CD4-positive, alpha-beta T cell (primary cell): ENCODE measurements at regions not wholly inside any gene's neighbourhood (a gene's known extent, or its start where the extent isn't known, plus 50 kb on each side); places are given as distances from the start of the nearest gene placed in this dataset.

Source experiments
- ATAC-seq: fragments of 200-7000 bp; cut with Tn5 transposase; one replicate; pipeline ENCODE4 v1.10.0; 2022; ENCODE audit warnings: mild to moderate bottlenecking; ENCODE audit not compliant: poor library complexity
- CTCF ChIA-PET: fragments of 350-600 bp; sonication (Branson Sonifier 250); formaldehyde crosslinking; loops from one replicate; lab custom pipeline; 2021; ENCODE audit warnings: antibody characterized with exemption, inconsistent platforms; lab: Charles Lee
- POLR2A ChIA-PET: fragments of 350-600 bp; sonication (Branson Sonifier 250); formaldehyde crosslinking; loops from one replicate; lab custom pipeline; 2021; ENCODE audit warnings: antibody characterized with exemption, inconsistent platforms; lab: Charles Lee
- DNase-seq, 14 experiments: peaks; one replicate each; pipeline ENCODE4 v3.0.0-alpha.2; 2013 to 2020; ENCODE audit warnings: mixed read lengths in 2 of 14
- H3K27ac ChIP-seq, 2 donors: one replicate each; pipeline versions ENCODE4 v1.5.1 to v1.7.0; 2013; ENCODE audit warnings: low read length in 2 of 2, low read depth in 1 of 2, mild to moderate bottlenecking in 1 of 2
- H3K27me3 ChIP-seq, 2 experiments: 1 replicate in 1 of 2; 2 replicates in 1 of 2; pipeline versions ENCODE4 v1.6.1 to v1.7.0; 2013; ENCODE audit warnings: low read length in 2 of 2, control low read depth in 1 of 2, mild to moderate bottlenecking in 1 of 2, moderate library complexity in 1 of 2; ENCODE audit not compliant: insufficient read depth in 2 of 2, control insufficient read depth in 1 of 2
- H3K36me3 ChIP-seq: one replicate; pipeline ENCODE4 v1.6.1; 2013; ENCODE audit warnings: low read length, control low read depth; ENCODE audit not compliant: insufficient read depth
- H3K4me1 ChIP-seq: one replicate; pipeline ENCODE4 v1.6.1; 2013; ENCODE audit warnings: low read length, control low read depth; ENCODE audit not compliant: insufficient read depth
- H3K4me3 ChIP-seq: one replicate; pipeline ENCODE4 v1.5.1; 2013; ENCODE audit warnings: mild to moderate bottlenecking, low read length, moderate library complexity
- H3K9me3 ChIP-seq, 2 experiments: 1 replicate in 1 of 2; 2 replicates in 1 of 2; pipeline versions ENCODE4 v1.6.1 to v1.7.0; 2013; ENCODE audit warnings: low read length in 2 of 2, mild to moderate bottlenecking in 2 of 2, control low read depth in 1 of 2, moderate library complexity in 1 of 2; ENCODE audit not compliant: control insufficient read depth in 1 of 2, insufficient read depth in 1 of 2
- H3K27ac Mint-ChIP-seq: one replicate; pipeline ENCODE4 v1.8.0; 2020; ENCODE audit warnings: mixed read lengths
- H3K27me3 Mint-ChIP-seq: one replicate; pipeline ENCODE4 v1.8.0; 2021; ENCODE audit warnings: mixed read lengths
- H3K36me3 Mint-ChIP-seq: one replicate; pipeline ENCODE4 v1.8.0; 2021; ENCODE audit warnings: low read depth, mixed read lengths
- H3K4me1 Mint-ChIP-seq: one replicate; pipeline ENCODE4 v1.8.0; 2021; ENCODE audit warnings: low read depth, mixed read lengths
- H3K4me3 Mint-ChIP-seq: one replicate; pipeline ENCODE4 v1.8.0; 2020; ENCODE audit warnings: mild to moderate bottlenecking, mixed read lengths
- H3K9me3 Mint-ChIP-seq: one replicate; pipeline ENCODE4 v1.8.0; 2020; ENCODE audit warnings: mixed read lengths
- intact Hi-C, 2 experiments: fragments of 100-400 bp; cut with DNase I in 1 of 2; cut with micrococcal nuclease in 1 of 2; formaldehyde crosslinking; loops; one replicate each; pipeline versions ENCODE4 v1.15.1 to v1.9.0; 2023 to 2025; cut with DNase I, micrococcal nuclease
- TF ChIP-seq, protein P1 (sequence below): fragments of 200-600 bp; IDR thresholded peaks from one replicate; pipeline ENCODE4 v1.8.0; 2022; ENCODE audit warnings: antibody characterized with exemption, mild to moderate bottlenecking

DNA sequence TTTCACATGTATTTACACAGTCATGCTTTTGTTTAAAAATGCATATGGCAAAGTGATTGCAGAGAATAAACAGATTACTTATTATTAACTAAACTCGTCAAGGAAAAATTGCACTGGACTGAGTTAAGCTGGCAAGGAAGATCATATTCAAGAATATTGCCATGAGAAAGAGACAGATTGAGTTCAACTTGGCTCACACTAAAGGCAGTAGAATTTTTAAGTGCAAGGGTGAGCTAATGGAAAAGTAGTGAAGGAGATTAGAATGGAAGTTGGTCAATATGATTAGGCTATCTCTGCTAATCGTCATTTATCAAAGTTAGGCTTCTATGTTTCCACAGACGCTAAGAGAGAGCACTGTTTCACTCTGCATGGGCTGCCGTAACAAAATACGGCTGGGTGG is 557.6 kb downstream of the PRR16 start:
- no peaks in the 10 kb centered on the region for H3K36me3 Mint-ChIP-seq
- H3K27ac ChIP-seq, result no peak overlapping the region
- no peaks in the 10 kb centered on the region for H3K9me3 ChIP-seq
- no peak overlapping the region for H3K27ac Mint-ChIP-seq
- no peaks in the 10 kb centered on the region for H3K4me1 ChIP-seq
- no peak for DNase-seq
- H3K27me3 Mint-ChIP-seq, result no peaks in the 10 kb centered on the region
- H3K9me3 Mint-ChIP-seq, result peaks cover 7% of the 10 kb centered on the region
- TF ChIP-seq, protein P1, sequence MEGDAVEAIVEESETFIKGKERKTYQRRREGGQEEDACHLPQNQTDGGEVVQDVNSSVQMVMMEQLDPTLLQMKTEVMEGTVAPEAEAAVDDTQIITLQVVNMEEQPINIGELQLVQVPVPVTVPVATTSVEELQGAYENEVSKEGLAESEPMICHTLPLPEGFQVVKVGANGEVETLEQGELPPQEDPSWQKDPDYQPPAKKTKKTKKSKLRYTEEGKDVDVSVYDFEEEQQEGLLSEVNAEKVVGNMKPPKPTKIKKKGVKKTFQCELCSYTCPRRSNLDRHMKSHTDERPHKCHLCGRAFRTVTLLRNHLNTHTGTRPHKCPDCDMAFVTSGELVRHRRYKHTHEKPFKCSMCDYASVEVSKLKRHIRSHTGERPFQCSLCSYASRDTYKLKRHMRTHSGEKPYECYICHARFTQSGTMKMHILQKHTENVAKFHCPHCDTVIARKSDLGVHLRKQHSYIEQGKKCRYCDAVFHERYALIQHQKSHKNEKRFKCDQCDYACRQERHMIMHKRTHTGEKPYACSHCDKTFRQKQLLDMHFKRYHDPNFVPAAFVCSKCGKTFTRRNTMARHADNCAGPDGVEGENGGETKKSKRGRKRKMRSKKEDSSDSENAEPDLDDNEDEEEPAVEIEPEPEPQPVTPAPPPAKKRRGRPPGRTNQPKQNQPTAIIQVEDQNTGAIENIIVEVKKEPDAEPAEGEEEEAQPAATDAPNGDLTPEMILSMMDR, result no peak
- ChIA-PET POLR2A (no interaction called here), CTCF (no interaction called here)
- H3K4me3 ChIP-seq, result no peak overlapping the region
- H3K4me1 Mint-ChIP-seq, result no peaks in the 10 kb centered on the region
- ATAC-seq, result no peak
- intact Hi-C loops, result no loop called here
- no peaks in the 10 kb centered on the region for H3K36me3 ChIP-seq
- H3K27me3 ChIP-seq, result no peaks in the 10 kb centered on the region
- no peak overlapping the region for H3K4me3 Mint-ChIP-seq

DNA sequence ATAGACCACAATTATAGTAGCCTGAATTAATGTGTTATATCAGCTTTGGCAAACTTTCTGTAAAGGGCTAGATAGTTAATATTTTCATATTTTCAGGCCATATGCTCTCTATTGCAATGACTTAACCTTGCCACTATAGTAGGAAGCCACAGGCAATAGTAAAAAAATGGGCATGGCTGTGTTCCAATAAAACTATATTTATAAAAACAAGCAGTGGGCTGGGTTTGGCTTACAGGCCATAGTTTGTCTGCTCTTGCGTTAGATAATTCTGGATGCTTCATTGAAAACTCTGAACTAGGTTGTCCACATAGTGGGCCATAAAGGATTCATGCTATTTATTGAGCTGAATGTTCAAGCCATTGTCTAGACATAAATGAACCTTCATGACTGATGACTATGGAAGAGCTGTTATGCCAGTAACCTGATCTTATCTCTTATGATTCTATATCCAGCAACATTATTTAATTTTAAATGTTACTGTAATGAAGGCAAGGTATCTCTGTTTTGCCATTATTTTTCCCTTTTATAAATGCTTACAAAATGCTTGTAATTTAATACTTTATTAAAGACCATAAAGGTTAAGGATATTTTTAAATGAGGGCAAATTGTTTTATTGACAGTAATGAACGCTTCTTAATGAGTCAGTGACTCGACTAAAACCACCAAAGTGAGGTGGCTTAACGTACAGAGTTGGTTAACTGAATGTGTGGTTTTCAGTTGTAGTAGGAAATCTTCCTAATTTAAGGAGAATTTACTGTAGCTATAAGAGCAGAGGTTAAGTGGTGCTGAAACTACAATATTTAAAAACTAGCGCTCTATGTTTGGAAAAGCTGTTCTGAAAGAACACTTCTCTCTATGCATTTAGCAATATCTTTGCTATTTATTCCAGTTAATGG is 560.6 kb downstream of the PRR16 start:
- ATAC-seq (no peak), DNase-seq (no peak)
- intact Hi-C loops, result no loop called here
- H3K36me3 ChIP-seq, result no peaks in the 10 kb centered on the region
- no peaks in the 10 kb centered on the region for H3K36me3 Mint-ChIP-seq
- H3K4me3 ChIP-seq, result no peak overlapping the region
- no peaks in the 10 kb centered on the region for H3K4me1 Mint-ChIP-seq
- no peaks in the 10 kb centered on the region for H3K9me3 ChIP-seq
- CTCF ChIA-PET, result no interaction called here
- no peak overlapping the region for H3K4me3 Mint-ChIP-seq
- H3K27ac Mint-ChIP-seq, result no peak overlapping the region
- no peak overlapping the region for H3K27ac ChIP-seq
- H3K9me3 Mint-ChIP-seq, result peaks cover 11% of the 10 kb centered on the region
- POLR2A ChIA-PET, result no interaction called here
- no peaks in the 10 kb centered on the region for H3K4me1 ChIP-seq
- no peaks in the 10 kb centered on the region for H3K27me3 ChIP-seq
- H3K27me3 Mint-ChIP-seq, result no peaks in the 10 kb centered on the region
- TF ChIP-seq, protein P1, result no peak

DNA sequence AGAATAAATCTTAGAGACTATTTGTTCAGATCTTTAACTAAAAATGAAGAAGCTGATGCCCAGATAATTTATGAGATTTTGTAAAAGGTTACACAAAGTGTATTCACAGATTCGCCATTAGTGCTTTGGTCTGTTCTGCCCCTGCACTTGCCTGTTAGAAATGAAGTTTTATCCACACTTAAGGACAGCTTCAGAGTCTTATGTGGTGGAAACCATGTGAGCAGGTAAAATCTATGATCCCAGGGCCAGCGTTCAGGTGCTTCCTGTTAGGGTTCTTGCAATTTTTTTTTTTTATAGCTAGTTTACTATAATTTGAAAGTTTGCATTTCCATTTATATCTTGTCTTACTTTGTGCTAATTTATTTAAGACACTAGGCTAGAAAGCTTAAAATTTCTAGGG is 561.6 kb downstream of the PRR16 start:
- POLR2A ChIA-PET, result no interaction called here
- Histone ChIP-seq H3K27ac (no peak overlapping the region), H3K9me3 (no peaks in the 10 kb centered on the region), H3K27me3 (no peaks in the 10 kb centered on the region), H3K4me1 (no peaks in the 10 kb centered on the region), H3K36me3 (no peaks in the 10 kb centered on the region), H3K4me3 (no peak overlapping the region)
- H3K4me3 Mint-ChIP-seq, result no peak overlapping the region
- no peaks in the 10 kb centered on the region for H3K36me3 Mint-ChIP-seq
- no peak overlapping the region for H3K27ac Mint-ChIP-seq
- CTCF ChIA-PET, result no interaction called here
- no peaks in the 10 kb centered on the region for H3K4me1 Mint-ChIP-seq
- DNase-seq (no peak), ATAC-seq (no peak)
- intact Hi-C loops, result no loop called here
- H3K27me3 Mint-ChIP-seq, result no peaks in the 10 kb centered on the region
- peaks cover 11% of the 10 kb centered on the region for H3K9me3 Mint-ChIP-seq
- TF ChIP-seq, protein P1, result no peak
